ENCODE measurements at regions not wholly inside any gene's neighbourhood (a gene's known extent, or its start where the extent isn't known, plus 50 kb on each side); places are given as distances from the start of the nearest gene placed in this dataset.

GRCh38 chr6:142695016-142695415, 250.0 kb downstream of the HIVEP2 start:
- Histone ChIP-seq H3K27me3 (ENCODE audit: control insufficient read depth, insufficient read depth, low read length) (no peaks in the 10 kb centered on the region), H3K4me3 (ENCODE audit: low read depth, low read length) (no peak overlapping the region), H3K36me3 (ENCODE audit: control insufficient read depth, insufficient read depth, low read length) (no peaks in the 10 kb centered on the region)
- ChIA-PET CTCF (interaction anchor here (1.0 to 4.0 kb wide), 3 partner anchors 8 to 332 kb away, joined by 3 to 11 read pairs (median 4); no protein-coding TSS in a partner anchor), POLR2A (no interaction called here)
- DNase-seq (ENCODE audit: low read depth): no peak
- no peak for TF ChIP-seq CTCF (IDR thresholded peaks at IDR 0.05; ENCODE audit: insufficient read depth, low read depth, low read length)

- POLR2A ChIA-PET: no interaction called here
- CTCF ChIA-PET: interaction anchor here (1.5 to 4.0 kb wide), 3 partner anchors 251 to 731 kb away, joined by 4 to 11 read pairs (median 4); no protein-coding TSS in a partner anchor
- Histone ChIP-seq H3K4me3 (ENCODE audit: low read depth, low read length) (no peak overlapping the region), H3K27me3 (ENCODE audit: control insufficient read depth, insufficient read depth, low read length) (no peaks in the 10 kb centered on the region), H3K36me3 (ENCODE audit: control insufficient read depth, insufficient read depth, low read length) (no peaks in the 10 kb centered on the region)
- no peak for DNase-seq (ENCODE audit: low read depth)
- no peak for TF ChIP-seq CTCF (IDR thresholded peaks at IDR 0.05; ENCODE audit: insufficient read depth, low read depth, low read length)
Observed at GRCh38 chr6:142696123-142697000, 248.6 kb downstream of the HIVEP2 start.

GRCh38 chr6:142697001-142697335, 248.0 kb downstream of the HIVEP2 start:
- ChIA-PET POLR2A (no interaction called here), CTCF (interaction anchor here (1.6 to 4.0 kb wide), 2 partner anchors 330 to 730 kb away, joined by 4 to 11 read pairs; no protein-coding TSS in a partner anchor)
- H3K27me3 ChIP-seq (ENCODE audit: control insufficient read depth, insufficient read depth, low read length): no peaks in the 10 kb centered on the region

GRCh38 chr6:142697922-142698321, 247.1 kb downstream of the HIVEP2 start:
- Histone ChIP-seq H3K4me3 (ENCODE audit: low read depth, low read length) (no peak overlapping the region), H3K27me3 (ENCODE audit: control insufficient read depth, insufficient read depth, low read length) (no peaks in the 10 kb centered on the region), H3K36me3 (ENCODE audit: control insufficient read depth, insufficient read depth, low read length) (no peaks in the 10 kb centered on the region)
- no peak for DNase-seq (ENCODE audit: low read depth)
- no peak for TF ChIP-seq CTCF (IDR thresholded peaks at IDR 0.05; ENCODE audit: insufficient read depth, low read depth, low read length)
- ChIA-PET POLR2A (no interaction called here), CTCF (interaction anchor here (1.1 to 4.0 kb wide), 4 partner anchors 10 to 729 kb away, joined by 3 to 11 read pairs (median 8); no protein-coding TSS in a partner anchor)

More at GRCh38 chr6:142697001-142697335, 248.0 kb downstream of the HIVEP2 start:
- no peak for DNase-seq (ENCODE audit: low read depth)
- no peak for TF ChIP-seq CTCF (IDR thresholded peaks at IDR 0.05; ENCODE audit: insufficient read depth, low read depth, low read length)
- Histone ChIP-seq H3K36me3 (ENCODE audit: control insufficient read depth, insufficient read depth, low read length) (no peaks in the 10 kb centered on the region), H3K4me3 (ENCODE audit: low read depth, low read length) (no peak overlapping the region)

- CTCF ChIA-PET: interaction anchor here (0.6 to 4.0 kb wide), 5 partner anchors 9 to 328 kb away, joined by 3 to 11 read pairs (median 3); no protein-coding TSS in a partner anchor
- H3K4me3 ChIP-seq (ENCODE audit: low read depth, low read length): no peak overlapping the region
- TF ChIP-seq CTCF (IDR thresholded peaks at IDR 0.05; ENCODE audit: insufficient read depth, low read depth, low read length): no peak
- no peak for DNase-seq (ENCODE audit: low read depth)
- no peaks in the 10 kb centered on the region for H3K27me3 ChIP-seq (ENCODE audit: control insufficient read depth, insufficient read depth, low read length)
- POLR2A ChIA-PET: no interaction called here
- H3K36me3 ChIP-seq (ENCODE audit: control insufficient read depth, insufficient read depth, low read length): no peaks in the 10 kb centered on the region
Observed at GRCh38 chr6:142698751-142699150, 246.2 kb downstream of the HIVEP2 start.
